ENCODE measurements at regions not wholly inside any gene's neighbourhood (a gene's known extent, or its start where the extent isn't known, plus 50 kb on each side); places are given as distances from the start of the nearest gene placed in this dataset.

DNA sequence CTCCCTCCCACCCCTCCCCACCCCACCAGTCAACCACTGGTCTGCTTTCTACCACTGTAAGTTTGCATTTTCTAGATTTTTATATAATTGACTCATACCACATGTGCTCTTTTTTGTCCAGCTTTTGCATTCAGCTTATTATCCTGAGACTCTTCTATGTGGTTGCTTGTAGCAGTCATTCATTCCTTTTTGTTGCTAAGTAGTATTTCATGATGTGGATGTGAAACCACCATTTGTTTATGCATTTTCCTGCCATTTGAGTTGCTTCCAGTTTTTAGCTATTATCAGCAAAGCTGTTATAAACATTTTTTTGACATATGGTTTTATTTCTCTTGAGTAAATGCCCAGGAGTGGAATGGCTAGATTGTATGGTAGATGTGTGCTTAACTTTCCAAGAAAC, 77.0 kb upstream of the FGF3 start:
- TF ChIP-seq, protein P1, sequence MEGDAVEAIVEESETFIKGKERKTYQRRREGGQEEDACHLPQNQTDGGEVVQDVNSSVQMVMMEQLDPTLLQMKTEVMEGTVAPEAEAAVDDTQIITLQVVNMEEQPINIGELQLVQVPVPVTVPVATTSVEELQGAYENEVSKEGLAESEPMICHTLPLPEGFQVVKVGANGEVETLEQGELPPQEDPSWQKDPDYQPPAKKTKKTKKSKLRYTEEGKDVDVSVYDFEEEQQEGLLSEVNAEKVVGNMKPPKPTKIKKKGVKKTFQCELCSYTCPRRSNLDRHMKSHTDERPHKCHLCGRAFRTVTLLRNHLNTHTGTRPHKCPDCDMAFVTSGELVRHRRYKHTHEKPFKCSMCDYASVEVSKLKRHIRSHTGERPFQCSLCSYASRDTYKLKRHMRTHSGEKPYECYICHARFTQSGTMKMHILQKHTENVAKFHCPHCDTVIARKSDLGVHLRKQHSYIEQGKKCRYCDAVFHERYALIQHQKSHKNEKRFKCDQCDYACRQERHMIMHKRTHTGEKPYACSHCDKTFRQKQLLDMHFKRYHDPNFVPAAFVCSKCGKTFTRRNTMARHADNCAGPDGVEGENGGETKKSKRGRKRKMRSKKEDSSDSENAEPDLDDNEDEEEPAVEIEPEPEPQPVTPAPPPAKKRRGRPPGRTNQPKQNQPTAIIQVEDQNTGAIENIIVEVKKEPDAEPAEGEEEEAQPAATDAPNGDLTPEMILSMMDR (conservative IDR thresholded peaks at IDR 0.05): no peak
- TF ChIP-seq ZFX (IDR thresholded peaks at IDR 0.05): no peak

Measured in C4-2B (cell line).